ENCODE measurements at regions not wholly inside any gene's neighbourhood (a gene's known extent, or its start where the extent isn't known, plus 50 kb on each side); places are given as distances from the start of the nearest gene placed in this dataset.
"Not testable (repeated sequence)": the region's sequence is repeated elsewhere in the genome, so short reads cannot be mapped to it uniquely, and the experiment has no call there.

DNA sequence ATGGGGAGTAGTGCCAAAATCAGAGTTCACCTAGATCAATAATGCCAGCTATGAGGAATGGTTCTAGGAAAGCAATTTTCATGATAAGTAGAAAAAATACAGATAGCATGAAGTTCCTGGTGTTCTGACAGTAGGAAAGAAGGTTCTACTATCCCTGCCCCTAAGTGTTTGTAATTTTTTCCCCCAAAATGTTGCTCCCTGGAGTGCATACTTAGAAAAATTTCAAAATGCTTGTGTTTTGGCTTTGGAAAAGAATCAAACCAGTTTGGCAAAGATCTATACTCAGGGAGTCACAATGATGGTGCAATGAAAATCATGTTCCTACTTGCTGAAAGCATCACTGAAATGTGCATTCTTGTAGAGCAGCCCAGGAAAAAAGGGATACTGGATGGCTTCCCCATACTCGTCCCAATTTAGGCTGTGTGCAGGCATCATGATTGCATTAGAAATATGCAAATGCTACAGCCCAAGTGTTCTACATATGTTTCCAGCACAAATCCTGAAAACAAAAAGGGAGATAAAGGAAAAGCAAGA, 74.7 kb downstream of the LPAR4 start:
- no peak for DNase-seq
- POLR2A ChIA-PET, result no interaction called here
- Mint-ChIP-seq H3K27ac (no peak overlapping the region), H3K36me3 (ENCODE audit: low read depth) (no peaks in the 10 kb centered on the region), H3K9me3 (peaks cover 5% of the 10 kb centered on the region), H3K4me1 (no peaks in the 10 kb centered on the region), H3K27me3 (no peaks in the 10 kb centered on the region), H3K4me3 (no peak overlapping the region)
- CTCF ChIA-PET, result no interaction called here

DNA sequence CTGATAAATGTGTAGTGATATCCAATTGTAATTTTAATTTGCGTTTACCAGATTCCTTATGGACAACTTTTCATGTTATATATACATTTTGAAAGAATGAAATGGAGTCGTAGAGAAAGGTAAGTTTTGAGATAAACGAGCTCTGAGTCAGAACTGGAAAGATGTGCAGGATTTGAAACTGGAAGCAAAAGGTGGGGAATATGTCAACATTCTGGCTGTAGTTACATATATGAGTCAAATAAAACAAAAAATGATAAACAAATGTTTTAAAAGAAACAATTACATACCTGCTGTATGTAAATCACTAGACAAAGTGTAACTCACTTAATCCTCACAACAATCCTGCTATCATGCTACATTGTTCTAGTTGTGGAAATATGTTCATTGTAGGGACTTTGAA, 84.0 kb downstream of the LPAR4 start:
- POLR2A ChIA-PET, result no interaction called here
- Mint-ChIP-seq H3K4me3 (no peak overlapping the region), H3K27ac (no peak overlapping the region), H3K4me1 (no peaks in the 10 kb centered on the region), H3K27me3 (no peaks in the 10 kb centered on the region), H3K9me3 (peaks cover 2% of the 10 kb centered on the region), H3K36me3 (ENCODE audit: low read depth) (no peaks in the 10 kb centered on the region)
- DNase-seq, result no peak
- CTCF ChIA-PET, result no interaction called here

DNA sequence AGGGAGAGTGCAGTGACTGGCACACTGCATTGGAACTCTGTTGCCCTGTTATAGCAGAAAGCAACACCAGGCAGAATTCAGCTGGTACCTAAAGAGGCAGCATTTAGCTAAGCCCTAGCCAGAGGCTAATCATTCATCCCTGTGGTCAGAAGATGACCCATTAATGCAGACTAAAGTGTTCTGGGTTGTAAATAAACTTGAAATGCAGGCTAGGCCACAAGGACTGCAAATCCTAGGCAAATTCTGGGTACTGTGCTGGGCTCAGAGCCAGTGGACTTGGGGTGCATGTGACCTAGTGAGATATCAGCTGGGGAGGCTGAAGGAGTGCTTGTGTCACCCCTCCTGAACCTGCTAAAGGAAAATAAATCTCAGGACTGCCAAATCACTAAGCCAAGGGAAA, 91.2 kb downstream of the LPAR4 start:
- no peak for DNase-seq
- no peak overlapping the region for H3K27ac Mint-ChIP-seq
- H3K9me3 Mint-ChIP-seq, result no peaks in the 10 kb centered on the region
- no peaks in the 10 kb centered on the region for H3K36me3 Mint-ChIP-seq (ENCODE audit: low read depth)
- CTCF ChIA-PET, result no interaction called here
- POLR2A ChIA-PET, result no interaction called here
- H3K27me3 Mint-ChIP-seq, result no peaks in the 10 kb centered on the region
- H3K4me1 Mint-ChIP-seq, result no peaks in the 10 kb centered on the region
- H3K4me3 Mint-ChIP-seq, result no peak overlapping the region

DNA sequence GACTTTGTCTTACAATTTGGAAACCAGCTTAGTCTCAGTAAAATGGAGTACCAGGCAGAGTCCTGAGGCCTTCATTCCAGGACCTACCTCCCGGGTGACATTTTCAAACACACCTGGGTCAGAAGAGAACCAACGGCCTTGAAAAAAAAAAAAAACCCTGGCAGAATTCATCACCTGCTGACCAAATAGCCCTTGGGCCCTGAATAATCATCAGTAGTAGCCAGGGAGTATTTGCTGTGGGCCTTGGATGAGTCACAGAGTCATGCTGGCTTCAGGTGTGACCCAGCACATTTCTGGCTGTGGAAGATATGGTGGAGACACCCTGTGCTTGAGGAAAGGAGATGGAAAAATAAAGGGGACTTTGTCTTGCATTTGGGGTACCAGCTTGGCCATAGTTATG, 92.2 kb downstream of the LPAR4 start:
- no peak for DNase-seq
- H3K4me1 Mint-ChIP-seq, result no peaks in the 10 kb centered on the region
- ChIA-PET POLR2A (no interaction called here), CTCF (interaction anchor here (0.7 kb wide), 1 partner anchor 119 kb away, joined by 3 read pairs; no protein-coding TSS in a partner anchor)
- H3K27ac Mint-ChIP-seq, result no peak overlapping the region
- no peaks in the 10 kb centered on the region for H3K36me3 Mint-ChIP-seq (ENCODE audit: low read depth)
- no peaks in the 10 kb centered on the region for H3K27me3 Mint-ChIP-seq
- H3K4me3 Mint-ChIP-seq, result no peak overlapping the region
- H3K9me3 Mint-ChIP-seq, result no peaks in the 10 kb centered on the region

DNA sequence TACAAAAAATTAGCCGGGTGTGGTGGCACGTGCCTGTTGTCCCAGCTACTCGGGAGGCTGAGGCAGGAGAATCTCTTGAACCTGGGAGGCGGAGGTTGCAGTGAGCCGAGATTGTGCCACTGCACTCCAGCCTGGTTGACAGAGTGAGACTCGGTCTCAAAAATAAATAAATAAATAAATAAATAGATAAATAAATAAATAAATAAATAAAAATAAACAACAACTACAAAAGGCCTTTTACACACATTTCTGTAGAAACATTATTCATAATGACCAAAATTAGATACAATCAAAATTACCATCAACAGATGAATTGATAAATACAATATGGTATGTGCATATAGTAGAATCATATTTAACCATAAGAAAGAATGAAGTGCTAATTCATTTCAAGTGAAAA, 96.7 kb downstream of the LPAR4 start:
- POLR2A ChIA-PET, result not testable (repeated sequence)

DNA sequence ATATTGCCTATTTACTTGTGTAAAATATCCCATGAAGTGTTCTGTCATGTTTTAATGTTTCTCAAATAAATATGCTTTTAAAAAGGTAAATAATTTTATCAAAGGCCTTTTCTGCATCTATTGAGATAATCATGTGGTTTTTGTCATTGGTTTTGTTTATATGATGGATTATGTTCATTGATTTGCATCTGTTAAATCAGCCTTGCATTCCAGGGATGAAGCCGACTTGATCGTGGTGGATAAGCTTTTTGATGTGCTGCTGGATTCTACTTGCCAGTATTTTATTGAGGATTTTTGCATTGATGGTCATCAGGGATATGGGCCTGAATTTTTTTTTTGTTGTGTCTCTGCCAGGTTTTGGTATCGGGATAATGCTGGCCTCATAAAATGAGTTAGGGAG, 63.9 kb upstream of the P2RY10 start:
- CTCF ChIA-PET, result interaction anchor here (0.6 kb wide), 1 partner anchor 644 kb away, joined by 3 read pairs; no protein-coding TSS in a partner anchor
- H3K9me3 Mint-ChIP-seq, result peaks cover 13% of the 10 kb centered on the region
- H3K27me3 Mint-ChIP-seq; H3K36me3 Mint-ChIP-seq (ENCODE audit: low read depth); POLR2A ChIA-PET; DNase-seq; H3K4me3 Mint-ChIP-seq; H3K27ac Mint-ChIP-seq; H3K4me1 Mint-ChIP-seq: not testable (repeated sequence)

More for the DNA sequence above, 96.7 kb downstream of the LPAR4 start:
- H3K4me1 Mint-ChIP-seq; H3K27ac Mint-ChIP-seq; H3K9me3 Mint-ChIP-seq; H3K4me3 Mint-ChIP-seq; CTCF ChIA-PET; H3K27me3 Mint-ChIP-seq; H3K36me3 Mint-ChIP-seq (ENCODE audit: low read depth); DNase-seq: not testable (repeated sequence)

DNA sequence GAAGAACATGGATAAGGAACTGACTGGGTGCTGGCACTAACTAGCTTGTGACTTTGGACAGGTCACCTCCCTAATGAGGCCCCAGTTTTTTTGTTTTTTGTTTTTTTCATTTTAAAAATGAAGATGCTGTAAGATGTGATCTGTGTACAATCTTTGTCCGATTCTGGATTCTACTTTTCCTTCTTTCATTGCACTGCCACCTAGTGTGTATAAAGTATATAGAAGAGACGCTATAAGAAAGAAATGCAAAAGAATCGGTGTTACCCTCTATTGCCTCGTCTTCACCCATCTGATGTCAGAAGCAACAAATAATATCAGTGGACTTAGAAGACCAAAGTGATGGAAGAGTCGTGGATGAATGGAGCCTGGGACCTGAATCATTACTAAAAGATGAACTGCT, 58.6 kb upstream of the P2RY10 start:
- Mint-ChIP-seq H3K27me3 (no peaks in the 10 kb centered on the region), H3K4me1 (peaks cover 7% of the 10 kb centered on the region), H3K4me3 (no peak overlapping the region), H3K9me3 (no peaks in the 10 kb centered on the region), H3K36me3 (ENCODE audit: low read depth) (no peaks in the 10 kb centered on the region), H3K27ac (no peak overlapping the region)
- DNase-seq, result no peak
- ChIA-PET POLR2A (no interaction called here), CTCF (no interaction called here)
